ENCODE measurements at regions not wholly inside any gene's neighbourhood (a gene's known extent, or its start where the extent isn't known, plus 50 kb on each side); places are given as distances from the start of the nearest gene placed in this dataset.

DNA sequence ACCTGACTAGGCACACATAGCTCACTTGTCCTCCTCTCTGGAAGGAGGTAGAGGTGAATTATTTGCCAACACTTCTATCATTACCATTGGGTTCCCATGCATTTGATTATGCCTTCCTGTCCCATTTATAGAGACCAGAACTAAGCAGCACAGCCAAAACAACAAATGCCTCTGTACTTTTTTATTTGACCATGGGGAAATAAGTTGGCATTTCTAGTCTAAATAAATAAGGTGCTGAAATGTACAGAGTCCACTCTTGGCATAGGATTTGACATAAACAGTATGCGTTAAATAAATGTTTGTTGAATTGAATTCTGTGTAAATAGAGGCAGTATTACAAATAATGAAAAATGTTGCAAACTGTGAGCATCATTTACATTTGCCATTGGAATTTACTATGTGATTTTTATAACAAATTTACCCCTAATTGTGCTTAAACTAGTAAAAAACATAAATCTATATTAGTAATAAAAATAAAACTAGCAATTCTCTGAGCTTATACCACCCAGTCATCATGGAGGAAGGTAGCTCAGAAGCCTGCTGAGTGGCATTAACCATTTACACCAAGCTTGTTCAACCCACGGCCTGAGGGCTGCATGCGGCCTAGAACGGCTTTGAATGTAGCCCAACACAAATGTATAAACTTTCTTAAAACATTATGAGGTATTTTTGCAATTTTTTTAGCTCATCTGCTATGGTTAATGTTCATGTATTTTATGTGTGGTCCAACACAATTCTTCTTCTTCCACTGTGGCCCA lies 367.8 kb downstream of the FIGN start:
- no peak for TF ChIP-seq CTCF (IDR thresholded peaks at IDR 0.05; ENCODE audit: control insufficient read depth, extremely low read depth, insufficient read depth)
- DNase-seq (ENCODE audit: low read depth) = peak; percentile 98
- H3K4me3 ChIP-seq (ENCODE audit: low read depth, low read length) = no peak overlapping the region

- no peak for DNase-seq (ENCODE audit: low read depth)
- H3K4me3 ChIP-seq (ENCODE audit: low read depth, low read length) = no peak overlapping the region
- TF ChIP-seq CTCF (IDR thresholded peaks at IDR 0.05; ENCODE audit: control insufficient read depth, extremely low read depth, insufficient read depth) = no peak
Observed at GRCh38 chr2:163364736-163365135, 371.1 kb downstream of the FIGN start.

GRCh38 chr2:163353551-163353950 lies 382.3 kb downstream of the FIGN start:
- DNase-seq (ENCODE audit: low read depth) = no peak
- H3K4me3 ChIP-seq (ENCODE audit: low read depth, low read length) = no peak overlapping the region
- TF ChIP-seq CTCF (IDR thresholded peaks at IDR 0.05; ENCODE audit: control insufficient read depth, extremely low read depth, insufficient read depth) = no peak

DNA sequence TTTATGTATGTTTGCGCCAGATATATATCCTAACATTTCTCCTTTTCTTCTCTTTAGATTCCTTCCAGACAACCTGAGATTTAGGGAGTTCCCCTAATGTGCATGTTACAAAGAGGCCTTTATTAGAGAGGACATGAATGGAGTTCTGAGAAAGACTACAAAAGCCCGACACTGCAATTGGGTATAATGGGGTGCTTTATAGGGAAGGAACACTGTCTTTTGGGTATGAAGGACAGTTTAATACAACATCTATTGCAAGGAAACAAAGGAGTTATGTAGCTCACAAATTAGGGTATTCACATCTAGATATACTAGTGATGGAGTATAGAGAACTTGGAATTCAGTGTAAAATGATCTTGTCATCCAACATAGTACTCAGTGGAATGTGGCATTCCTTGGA lies 383.8 kb downstream of the FIGN start:
- no peak for DNase-seq (ENCODE audit: low read depth)
- no peak overlapping the region for H3K4me3 ChIP-seq (ENCODE audit: low read depth, low read length)
- no peak for TF ChIP-seq CTCF (IDR thresholded peaks at IDR 0.05; ENCODE audit: control insufficient read depth, extremely low read depth, insufficient read depth)

GRCh38 chr2:163351143-163351542 lies 384.7 kb downstream of the FIGN start:
- no peak for DNase-seq (ENCODE audit: low read depth)
- TF ChIP-seq CTCF (IDR thresholded peaks at IDR 0.05; ENCODE audit: control insufficient read depth, extremely low read depth, insufficient read depth) = no peak
- H3K4me3 ChIP-seq (ENCODE audit: low read depth, low read length) = no peak overlapping the region

- H3K4me3 ChIP-seq (ENCODE audit: low read depth, low read length) = no peak overlapping the region
- DNase-seq (ENCODE audit: low read depth) = no peak
- no peak for TF ChIP-seq CTCF (IDR thresholded peaks at IDR 0.05; ENCODE audit: control insufficient read depth, extremely low read depth, insufficient read depth)
Observed at GRCh38 chr2:163348857-163349380, 386.9 kb downstream of the FIGN start.
